Activated naive CD8-positive, alpha-beta T cell treated with anti-CD3 and anti-CD28 coated beads, Interleukin-2, amount 50 U/mL, for 24 hours (primary cell): ENCODE measurements at regions not wholly inside any gene's neighbourhood (a gene's known extent, or its start where the extent isn't known, plus 50 kb on each side); places are given as distances from the start of the nearest gene placed in this dataset.
A peak's percentile ranks its signal among the peaks of the same experiment; 100 is the strongest.

ENCODE experiments used
- ATAC-seq: fragments of 150-1000 bp; cut with Tn5 transposase; one replicate; pipeline ENCODE4 v1.10.0; 2021
- DNase-seq: peaks from one replicate; pipeline ENCODE4 v3.0.0; 2021
- H3K27ac Mint-ChIP-seq: one replicate; pipeline ENCODE4 v1.8.0; 2021; ENCODE audit warnings: mild to moderate bottlenecking, mixed read lengths
- H3K27me3 Mint-ChIP-seq: one replicate; pipeline ENCODE4 v1.8.0; 2021; ENCODE audit warnings: mixed read lengths
- H3K36me3 Mint-ChIP-seq: one replicate; pipeline ENCODE4 v1.8.0; 2021; ENCODE audit warnings: low read depth, mixed read lengths
- H3K4me1 Mint-ChIP-seq: one replicate; pipeline ENCODE4 v1.8.0; 2021; ENCODE audit warnings: mixed read lengths
- H3K4me3 Mint-ChIP-seq: one replicate; pipeline ENCODE4 v1.8.0; 2021; ENCODE audit warnings: mild to moderate bottlenecking, moderate library complexity, mixed read lengths
- H3K9me3 Mint-ChIP-seq: one replicate; pipeline ENCODE4 v1.8.0; 2021; ENCODE audit warnings: mixed read lengths

GRCh38 chr10:52906046-52906445 is 133.5 kb upstream of the MBL2 start:
- H3K9me3 Mint-ChIP-seq, result no peaks in the 10 kb centered on the region
- H3K36me3 Mint-ChIP-seq, result no peaks in the 10 kb centered on the region
- H3K27ac Mint-ChIP-seq, result no peak overlapping the region
- ATAC-seq, result no peak
- no peak overlapping the region for H3K4me3 Mint-ChIP-seq
- no peaks in the 10 kb centered on the region for H3K27me3 Mint-ChIP-seq
- DNase-seq, result no peak
- H3K4me1 Mint-ChIP-seq, result no peaks in the 10 kb centered on the region

- no peak overlapping the region for H3K4me3 Mint-ChIP-seq
Measured at GRCh38 chr10:52903397-52903938, 130.9 kb upstream of the MBL2 start.

GRCh38 chr10:52900593-52900992 is 128.0 kb upstream of the MBL2 start:
- no peak overlapping the region for H3K27ac Mint-ChIP-seq
- DNase-seq (no peak), ATAC-seq (no peak)
- H3K4me1 Mint-ChIP-seq, result no peaks in the 10 kb centered on the region
- H3K9me3 Mint-ChIP-seq, result no peaks in the 10 kb centered on the region
- no peak overlapping the region for H3K4me3 Mint-ChIP-seq
- H3K27me3 Mint-ChIP-seq, result no peaks in the 10 kb centered on the region
- no peaks in the 10 kb centered on the region for H3K36me3 Mint-ChIP-seq

More at GRCh38 chr10:52903397-52903938, 130.9 kb upstream of the MBL2 start:
- no peaks in the 10 kb centered on the region for H3K9me3 Mint-ChIP-seq
- no peaks in the 10 kb centered on the region for H3K4me1 Mint-ChIP-seq
- ATAC-seq (no peak), DNase-seq (no peak)
- H3K36me3 Mint-ChIP-seq, result no peaks in the 10 kb centered on the region
- no peaks in the 10 kb centered on the region for H3K27me3 Mint-ChIP-seq
- no peak overlapping the region for H3K27ac Mint-ChIP-seq

GRCh38 chr10:52897162-52897561 is 124.6 kb upstream of the MBL2 start:
- no peaks in the 10 kb centered on the region for H3K9me3 Mint-ChIP-seq
- DNase-seq, result no peak
- no peak for ATAC-seq
- H3K4me1 Mint-ChIP-seq, result no peaks in the 10 kb centered on the region
- no peaks in the 10 kb centered on the region for H3K36me3 Mint-ChIP-seq
- no peaks in the 10 kb centered on the region for H3K27me3 Mint-ChIP-seq
- no peak overlapping the region for H3K27ac Mint-ChIP-seq
- no peak overlapping the region for H3K4me3 Mint-ChIP-seq

GRCh38 chr10:52895059-52895458 is 122.5 kb upstream of the MBL2 start:
- H3K27me3 Mint-ChIP-seq, result no peaks in the 10 kb centered on the region
- ATAC-seq, result no peak
- no peaks in the 10 kb centered on the region for H3K4me1 Mint-ChIP-seq
- no peak for DNase-seq
- no peak overlapping the region for H3K4me3 Mint-ChIP-seq
- no peaks in the 10 kb centered on the region for H3K9me3 Mint-ChIP-seq
- no peaks in the 10 kb centered on the region for H3K36me3 Mint-ChIP-seq
- H3K27ac Mint-ChIP-seq, result no peak overlapping the region

- DNase-seq, result no peak
- H3K4me3 Mint-ChIP-seq, result no peak overlapping the region
- no peak for ATAC-seq
- no peaks in the 10 kb centered on the region for H3K9me3 Mint-ChIP-seq
- H3K27ac Mint-ChIP-seq, result no peak overlapping the region
- no peaks in the 10 kb centered on the region for H3K4me1 Mint-ChIP-seq
- H3K36me3 Mint-ChIP-seq, result no peaks in the 10 kb centered on the region
- no peaks in the 10 kb centered on the region for H3K27me3 Mint-ChIP-seq
Measured at GRCh38 chr10:52890281-52890680, 117.7 kb upstream of the MBL2 start.

GRCh38 chr10:52889611-52890010 is 117.0 kb upstream of the MBL2 start:
- Mint-ChIP-seq H3K4me1 (no peaks in the 10 kb centered on the region), H3K36me3 (no peaks in the 10 kb centered on the region), H3K27me3 (no peaks in the 10 kb centered on the region), H3K27ac (no peak overlapping the region), H3K9me3 (no peaks in the 10 kb centered on the region), H3K4me3 (no peak overlapping the region)
- no peak for ATAC-seq
- DNase-seq, result no peak

GRCh38 chr10:52883996-52884871 is 111.7 kb upstream of the MBL2 start:
- Mint-ChIP-seq H3K36me3 (no peaks in the 10 kb centered on the region), H3K27me3 (no peaks in the 10 kb centered on the region), H3K4me3 (no peak overlapping the region), H3K27ac (no peak overlapping the region), H3K9me3 (no peaks in the 10 kb centered on the region), H3K4me1 (no peaks in the 10 kb centered on the region)
- DNase-seq, result peak; percentile 3
- ATAC-seq, result peak; percentile 46

GRCh38 chr10:52879091-52879807 is 106.7 kb upstream of the MBL2 start:
- H3K27me3 Mint-ChIP-seq, result no peaks in the 10 kb centered on the region
- no peaks in the 10 kb centered on the region for H3K36me3 Mint-ChIP-seq
- no peak overlapping the region for H3K4me3 Mint-ChIP-seq

GRCh38 chr10:52877451-52877850 is 104.9 kb upstream of the MBL2 start:
- Mint-ChIP-seq H3K27me3 (no peaks in the 10 kb centered on the region), H3K36me3 (no peaks in the 10 kb centered on the region), H3K4me1 (no peaks in the 10 kb centered on the region), H3K4me3 (no peak overlapping the region), H3K27ac (no peak overlapping the region), H3K9me3 (no peaks in the 10 kb centered on the region)
- DNase-seq (no peak), ATAC-seq (no peak)

More at GRCh38 chr10:52879091-52879807, 106.7 kb upstream of the MBL2 start:
- Mint-ChIP-seq H3K4me1 (no peaks in the 10 kb centered on the region), H3K27ac (no peak overlapping the region), H3K9me3 (no peaks in the 10 kb centered on the region)
- no peak for ATAC-seq
- DNase-seq, result no peak

- Mint-ChIP-seq H3K4me1 (no peaks in the 10 kb centered on the region), H3K9me3 (peaks cover 3% of the 10 kb centered on the region), H3K36me3 (no peaks in the 10 kb centered on the region), H3K27ac (no peak overlapping the region), H3K27me3 (no peaks in the 10 kb centered on the region), H3K4me3 (no peak overlapping the region)
- ATAC-seq (no peak), DNase-seq (no peak)
Measured at GRCh38 chr10:52875336-52875735, 102.8 kb upstream of the MBL2 start.

- Mint-ChIP-seq H3K4me1 (no peaks in the 10 kb centered on the region), H3K27ac (no peak overlapping the region), H3K27me3 (no peaks in the 10 kb centered on the region), H3K4me3 (no peak overlapping the region), H3K36me3 (no peaks in the 10 kb centered on the region), H3K9me3 (peaks cover 8% of the 10 kb centered on the region)
- ATAC-seq, result no peak
- DNase-seq, result no peak
Measured at GRCh38 chr10:52874581-52874980, 102.0 kb upstream of the MBL2 start.

- no peaks in the 10 kb centered on the region for H3K4me1 Mint-ChIP-seq
- no peak for DNase-seq
- no peak overlapping the region for H3K27ac Mint-ChIP-seq
- ATAC-seq, result no peak
- no peaks in the 10 kb centered on the region for H3K27me3 Mint-ChIP-seq
- H3K9me3 Mint-ChIP-seq, result peaks cover 14% of the 10 kb centered on the region
- H3K4me3 Mint-ChIP-seq, result no peak overlapping the region
- H3K36me3 Mint-ChIP-seq, result no peaks in the 10 kb centered on the region
Measured at GRCh38 chr10:52871191-52871843, 98.7 kb upstream of the MBL2 start.

GRCh38 chr10:52870562-52870961 is 98.0 kb upstream of the MBL2 start:
- Mint-ChIP-seq H3K4me1 (no peaks in the 10 kb centered on the region), H3K27me3 (no peaks in the 10 kb centered on the region), H3K4me3 (no peak overlapping the region), H3K9me3 (peaks cover 14% of the 10 kb centered on the region), H3K27ac (no peak overlapping the region), H3K36me3 (no peaks in the 10 kb centered on the region)
- DNase-seq (no peak), ATAC-seq (no peak)
